ENCODE measurements at regions not wholly inside any gene's neighbourhood (a gene's known extent, or its start where the extent isn't known, plus 50 kb on each side); places are given as distances from the start of the nearest gene placed in this dataset.
A peak's percentile ranks its signal among the peaks of the same experiment; 100 is the strongest.

DNA sequence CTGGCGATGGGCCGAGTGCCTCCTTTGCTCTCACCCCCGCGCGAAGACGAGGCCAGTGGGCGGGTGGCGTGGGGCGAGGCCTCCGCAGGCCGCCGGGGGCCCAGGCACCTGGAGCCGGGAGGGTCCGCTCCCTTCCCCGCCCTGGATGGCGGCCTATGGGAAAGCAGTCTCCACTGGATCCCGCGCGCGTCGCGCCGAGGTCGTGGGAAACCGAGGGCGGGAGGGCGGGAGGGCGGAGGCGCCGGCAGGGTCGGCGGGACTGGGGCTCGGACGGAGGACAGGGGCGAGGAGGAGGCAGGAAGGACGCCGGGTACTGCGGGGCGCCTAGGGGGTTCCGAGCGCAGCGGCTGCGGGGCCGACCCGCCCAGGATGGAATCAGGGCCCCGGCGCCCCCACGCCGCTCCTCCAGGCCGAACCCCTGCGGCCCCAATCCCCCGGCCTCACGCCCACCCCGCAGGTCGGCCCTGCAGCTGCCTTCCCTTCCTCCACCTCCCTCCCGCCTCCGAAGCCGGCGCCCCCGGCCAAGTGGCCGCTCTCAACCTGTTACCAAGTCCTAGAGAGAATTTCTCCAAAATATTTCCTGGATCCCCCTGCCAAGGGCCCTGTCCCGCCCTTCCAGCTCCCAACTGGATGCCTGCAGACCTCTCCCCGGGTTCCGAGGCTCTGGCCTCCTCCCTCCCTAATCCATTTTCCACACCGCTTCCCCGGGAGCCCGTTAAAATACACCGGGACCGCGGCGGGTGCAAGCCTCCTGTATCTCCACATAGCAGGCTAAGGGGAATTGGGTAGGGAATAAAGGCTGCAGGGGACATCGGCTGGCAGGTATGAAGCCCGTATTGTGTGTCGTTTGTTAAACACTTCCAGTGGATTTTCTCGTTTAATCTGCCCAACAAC is 146.3 kb downstream of the ERCC6L2 start:
- Mint-ChIP-seq H3K4me3 (ENCODE audit: unreplicated experiment) (peak overlapping the region; percentile 78), H3K9me3 (ENCODE audit: unreplicated experiment) (no peaks in the 10 kb centered on the region), H3K27me3 (ENCODE audit: unreplicated experiment) (peaks cover 43% of the 10 kb centered on the region), H3K36me3 (ENCODE audit: unreplicated experiment) (peaks cover 3% of the 10 kb centered on the region), H3K4me1 (ENCODE audit: unreplicated experiment) (peaks cover 12% of the 10 kb centered on the region), H3K27ac (ENCODE audit: unreplicated experiment) (no peak overlapping the region)
- TF ChIP-seq, protein P1, sequence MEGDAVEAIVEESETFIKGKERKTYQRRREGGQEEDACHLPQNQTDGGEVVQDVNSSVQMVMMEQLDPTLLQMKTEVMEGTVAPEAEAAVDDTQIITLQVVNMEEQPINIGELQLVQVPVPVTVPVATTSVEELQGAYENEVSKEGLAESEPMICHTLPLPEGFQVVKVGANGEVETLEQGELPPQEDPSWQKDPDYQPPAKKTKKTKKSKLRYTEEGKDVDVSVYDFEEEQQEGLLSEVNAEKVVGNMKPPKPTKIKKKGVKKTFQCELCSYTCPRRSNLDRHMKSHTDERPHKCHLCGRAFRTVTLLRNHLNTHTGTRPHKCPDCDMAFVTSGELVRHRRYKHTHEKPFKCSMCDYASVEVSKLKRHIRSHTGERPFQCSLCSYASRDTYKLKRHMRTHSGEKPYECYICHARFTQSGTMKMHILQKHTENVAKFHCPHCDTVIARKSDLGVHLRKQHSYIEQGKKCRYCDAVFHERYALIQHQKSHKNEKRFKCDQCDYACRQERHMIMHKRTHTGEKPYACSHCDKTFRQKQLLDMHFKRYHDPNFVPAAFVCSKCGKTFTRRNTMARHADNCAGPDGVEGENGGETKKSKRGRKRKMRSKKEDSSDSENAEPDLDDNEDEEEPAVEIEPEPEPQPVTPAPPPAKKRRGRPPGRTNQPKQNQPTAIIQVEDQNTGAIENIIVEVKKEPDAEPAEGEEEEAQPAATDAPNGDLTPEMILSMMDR (IDR thresholded peaks at IDR 0.05), result no peak
- no peak for DNase-seq (ENCODE audit: extremely low spot score, unreplicated experiment)

DNA sequence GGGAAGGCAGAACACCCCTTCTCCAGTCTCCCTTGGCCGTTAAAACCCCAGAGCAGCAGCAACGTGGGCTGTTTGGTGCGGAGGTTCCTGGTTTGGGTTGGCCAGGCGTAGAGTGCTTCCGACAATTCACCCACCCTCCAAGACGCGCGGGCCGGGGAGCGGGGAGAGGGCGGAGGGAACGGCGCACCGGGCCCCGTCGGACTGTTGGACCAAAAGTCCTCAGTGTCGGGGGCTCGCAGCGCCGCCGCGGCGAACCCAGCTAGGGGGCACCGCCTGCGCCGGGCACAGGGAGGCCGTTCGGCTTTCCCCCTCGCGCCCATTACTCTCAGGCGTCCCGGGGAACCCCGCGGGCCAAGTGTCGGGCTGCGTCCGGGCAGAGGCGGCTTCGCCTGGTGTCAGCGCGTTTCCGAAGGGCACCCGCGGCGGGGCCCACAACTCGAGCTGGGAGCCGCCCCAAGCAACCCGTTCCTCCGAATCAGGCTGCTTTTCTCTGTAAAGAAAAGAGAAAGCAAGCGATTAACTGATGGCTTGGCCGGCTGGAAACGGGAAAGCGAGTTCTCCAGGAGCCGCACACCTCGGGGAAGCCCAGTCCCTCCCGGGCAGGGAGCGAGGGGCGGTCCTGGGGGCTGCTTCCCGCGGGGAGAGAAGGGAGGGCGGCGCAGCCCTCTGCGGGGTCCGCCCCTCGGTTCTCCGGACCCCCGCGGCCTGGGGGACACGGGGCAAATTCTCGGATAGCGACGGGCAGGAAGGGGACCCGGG is 145.5 kb downstream of the ERCC6L2 start:
- DNase-seq (ENCODE audit: extremely low spot score, unreplicated experiment), result no peak
- peak overlapping the region; percentile 20 for H3K27ac Mint-ChIP-seq (ENCODE audit: unreplicated experiment)
- H3K4me1 Mint-ChIP-seq (ENCODE audit: unreplicated experiment), result peaks cover 12% of the 10 kb centered on the region
- no peaks in the 10 kb centered on the region for H3K9me3 Mint-ChIP-seq (ENCODE audit: unreplicated experiment)
- H3K4me3 Mint-ChIP-seq (ENCODE audit: unreplicated experiment), result peak overlapping the region; percentile 78
- H3K36me3 Mint-ChIP-seq (ENCODE audit: unreplicated experiment), result peaks cover 7% of the 10 kb centered on the region
- peaks cover 40% of the 10 kb centered on the region for H3K27me3 Mint-ChIP-seq (ENCODE audit: unreplicated experiment)
- TF ChIP-seq, protein P1 (IDR thresholded peaks at IDR 0.05), result no peak

DNA sequence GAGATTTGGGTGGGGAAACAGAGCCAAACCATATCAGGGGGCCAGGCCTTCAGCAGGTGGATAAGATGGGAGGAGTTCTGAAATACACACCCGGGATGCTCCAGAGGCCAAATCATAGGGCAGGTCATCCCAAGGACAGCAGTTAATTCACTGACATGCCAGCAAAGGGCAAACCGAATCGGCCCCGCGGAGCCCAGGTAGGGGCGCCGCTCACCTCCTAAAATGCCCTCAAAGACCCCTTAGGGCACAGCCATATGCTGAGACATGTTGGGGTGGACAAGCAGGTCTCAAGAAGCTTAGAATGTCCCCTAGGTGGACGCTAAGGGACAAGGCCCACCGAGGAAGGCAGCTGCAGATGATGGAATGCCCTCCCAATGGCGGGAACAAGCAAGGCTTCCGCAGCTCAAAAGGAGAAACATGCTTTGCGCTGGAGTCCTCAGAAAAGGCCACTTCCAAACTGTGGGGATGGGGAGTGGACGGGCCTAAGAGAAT is 144.9 kb downstream of the ERCC6L2 start:
- no peak for DNase-seq (ENCODE audit: extremely low spot score, unreplicated experiment)
- H3K36me3 Mint-ChIP-seq (ENCODE audit: unreplicated experiment), result peaks cover 7% of the 10 kb centered on the region
- no peak overlapping the region for H3K27ac Mint-ChIP-seq (ENCODE audit: unreplicated experiment)
- H3K27me3 Mint-ChIP-seq (ENCODE audit: unreplicated experiment), result peaks cover 33% of the 10 kb centered on the region
- peak overlapping the region; percentile 78 for H3K4me3 Mint-ChIP-seq (ENCODE audit: unreplicated experiment)
- TF ChIP-seq, protein P1 (IDR thresholded peaks at IDR 0.05), result no peak
- no peaks in the 10 kb centered on the region for H3K9me3 Mint-ChIP-seq (ENCODE audit: unreplicated experiment)
- H3K4me1 Mint-ChIP-seq (ENCODE audit: unreplicated experiment), result peaks cover 12% of the 10 kb centered on the region

Data from osteocyte (in vitro differentiated cells).